Body of pancreas (tissue), 4 donors: ENCODE measurements at regions not wholly inside any gene's neighbourhood (a gene's known extent, or its start where the extent isn't known, plus 50 kb on each side); places are given as distances from the start of the nearest gene placed in this dataset.

Experiments
- POLR2A ChIP-seq, 3 donors: fragments of 450-650 bp; IDR thresholded peaks; one replicate each; pipeline ENCODE4 v1.6.1; 2016; ENCODE audit warnings: antibody characterized with exemption in 3 of 3, mild to moderate bottlenecking in 2 of 3
- TF ChIP-seq, protein P1 (sequence below), 7 experiments: fragments of 450-650 bp in 4 of 7; fragments of 200-600 bp in 3 of 7; sonication (generic) in 3 of 7; IDR thresholded peaks; one replicate each; pipeline ENCODE4 v1.5.1; 2016 to 2019; ENCODE audit warnings: antibody characterized with exemption in 7 of 7

DNA sequence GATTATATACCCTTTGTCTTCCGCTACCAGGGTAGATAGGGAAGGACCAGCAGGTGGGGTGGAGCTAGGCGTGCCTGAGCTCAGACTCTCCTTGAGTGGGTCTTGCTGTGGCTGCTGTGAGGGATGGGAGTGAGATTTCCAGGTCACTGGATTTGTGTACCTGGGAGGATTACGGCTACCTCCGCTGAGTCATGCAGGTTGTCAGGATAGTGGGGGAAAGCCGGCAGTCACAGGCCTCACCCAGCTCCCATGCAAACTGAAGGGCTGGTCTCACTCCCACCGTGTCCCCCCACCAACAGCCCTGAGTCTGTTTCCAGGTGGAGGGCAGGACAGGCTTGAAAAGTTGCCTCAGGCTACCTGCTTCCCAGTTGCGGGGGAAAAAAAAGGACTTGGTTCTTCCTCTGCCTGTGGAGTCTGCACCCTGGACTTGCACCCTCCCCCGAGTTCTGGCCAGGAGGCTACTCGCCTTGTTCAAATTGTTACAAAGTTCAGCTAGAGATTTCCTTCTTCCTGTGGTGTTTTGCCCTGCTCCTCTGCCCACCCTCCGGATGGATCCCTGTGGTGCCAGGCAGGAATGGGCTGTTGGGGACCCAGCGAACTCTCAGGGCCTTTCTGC lies 268.3 kb downstream of the VAPA start:
- TF ChIP-seq POLR2A (IDR thresholded peaks at IDR 0.05), result no peak
- TF ChIP-seq, protein P1, sequence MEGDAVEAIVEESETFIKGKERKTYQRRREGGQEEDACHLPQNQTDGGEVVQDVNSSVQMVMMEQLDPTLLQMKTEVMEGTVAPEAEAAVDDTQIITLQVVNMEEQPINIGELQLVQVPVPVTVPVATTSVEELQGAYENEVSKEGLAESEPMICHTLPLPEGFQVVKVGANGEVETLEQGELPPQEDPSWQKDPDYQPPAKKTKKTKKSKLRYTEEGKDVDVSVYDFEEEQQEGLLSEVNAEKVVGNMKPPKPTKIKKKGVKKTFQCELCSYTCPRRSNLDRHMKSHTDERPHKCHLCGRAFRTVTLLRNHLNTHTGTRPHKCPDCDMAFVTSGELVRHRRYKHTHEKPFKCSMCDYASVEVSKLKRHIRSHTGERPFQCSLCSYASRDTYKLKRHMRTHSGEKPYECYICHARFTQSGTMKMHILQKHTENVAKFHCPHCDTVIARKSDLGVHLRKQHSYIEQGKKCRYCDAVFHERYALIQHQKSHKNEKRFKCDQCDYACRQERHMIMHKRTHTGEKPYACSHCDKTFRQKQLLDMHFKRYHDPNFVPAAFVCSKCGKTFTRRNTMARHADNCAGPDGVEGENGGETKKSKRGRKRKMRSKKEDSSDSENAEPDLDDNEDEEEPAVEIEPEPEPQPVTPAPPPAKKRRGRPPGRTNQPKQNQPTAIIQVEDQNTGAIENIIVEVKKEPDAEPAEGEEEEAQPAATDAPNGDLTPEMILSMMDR (IDR thresholded peaks at IDR 0.05), result no peak
